SK-N-SH (cell line): ENCODE measurements at regions not wholly inside any gene's neighbourhood (a gene's known extent, or its start where the extent isn't known, plus 50 kb on each side); places are given as distances from the start of the nearest gene placed in this dataset.

Experiments used
- ELF1 ChIP-seq: IDR thresholded peaks from 2 replicates; pipeline ENCODE4 v1.4.0; 2012
- EP300 ChIP-seq, 2 experiments: IDR thresholded peaks; 2 replicates each; pipeline versions ENCODE4 v1.4.0 to v1.6.1; 2012; ENCODE audit warnings: borderline replicate concordance in 1 of 2, low read depth in 1 of 2, low read length in 1 of 2
- EZH2phosphoT487 ChIP-seq: fragments of 200-600 bp; sonication (generic); IDR thresholded peaks from 2 replicates; pipeline ENCODE4 v1.6.1; 2017; ENCODE audit warnings: low read depth, mixed run types, mild to moderate bottlenecking, antibody characterized with exemption, moderate library complexity, borderline replicate concordance
- POLR2AphosphoS5 ChIP-seq: IDR thresholded peaks from 2 replicates; pipeline ENCODE4 v1.6.1; 2012; ENCODE audit warnings: low read depth, low read length
- RFX5 ChIP-seq: IDR thresholded peaks from 2 replicates; pipeline ENCODE4 v1.6.1; 2012; ENCODE audit warnings: mild to moderate bottlenecking, improper control_type of control experiment, low read length
- TAF1 ChIP-seq: IDR thresholded peaks from 2 replicates; pipeline ENCODE4 v1.6.1; 2012; ENCODE audit warnings: low read depth, mild to moderate bottlenecking, low read length, moderate library complexity, borderline replicate concordance
- TF ChIP-seq, protein P1 (sequence below): fragments of 200-600 bp; sonication (generic); IDR thresholded peaks from 2 replicates; pipeline ENCODE4 v1.6.1; 2017; ENCODE audit warnings: antibody characterized with exemption, mild to moderate bottlenecking, moderate library complexity
- TF ChIP-seq, protein P2 (sequence below): IDR thresholded peaks from 2 replicates; pipeline ENCODE4 v1.6.1; 2012; ENCODE audit warnings: mild to moderate bottlenecking, low read depth, low read length, moderate library complexity

DNA sequence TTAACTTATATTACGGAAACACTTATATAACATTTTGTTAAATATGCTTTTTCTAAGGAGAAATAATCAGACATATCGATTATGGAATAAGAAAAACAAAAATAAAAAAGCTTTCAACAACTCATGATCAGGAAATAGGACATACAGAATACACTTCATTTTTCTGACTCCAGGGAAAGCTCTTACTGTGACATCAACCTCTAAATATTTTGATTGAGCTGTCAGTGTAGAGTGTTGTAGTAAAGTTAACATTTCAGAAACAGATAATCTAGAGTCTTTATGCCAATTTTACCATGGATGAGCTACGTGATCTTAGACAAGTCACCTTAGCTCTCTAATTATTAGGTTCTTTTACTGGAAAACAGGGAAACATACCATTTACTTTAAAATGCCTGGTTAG, 218.9 kb upstream of the SORCS1 start:
- no peak for TF ChIP-seq TAF1
- TF ChIP-seq, protein P1, sequence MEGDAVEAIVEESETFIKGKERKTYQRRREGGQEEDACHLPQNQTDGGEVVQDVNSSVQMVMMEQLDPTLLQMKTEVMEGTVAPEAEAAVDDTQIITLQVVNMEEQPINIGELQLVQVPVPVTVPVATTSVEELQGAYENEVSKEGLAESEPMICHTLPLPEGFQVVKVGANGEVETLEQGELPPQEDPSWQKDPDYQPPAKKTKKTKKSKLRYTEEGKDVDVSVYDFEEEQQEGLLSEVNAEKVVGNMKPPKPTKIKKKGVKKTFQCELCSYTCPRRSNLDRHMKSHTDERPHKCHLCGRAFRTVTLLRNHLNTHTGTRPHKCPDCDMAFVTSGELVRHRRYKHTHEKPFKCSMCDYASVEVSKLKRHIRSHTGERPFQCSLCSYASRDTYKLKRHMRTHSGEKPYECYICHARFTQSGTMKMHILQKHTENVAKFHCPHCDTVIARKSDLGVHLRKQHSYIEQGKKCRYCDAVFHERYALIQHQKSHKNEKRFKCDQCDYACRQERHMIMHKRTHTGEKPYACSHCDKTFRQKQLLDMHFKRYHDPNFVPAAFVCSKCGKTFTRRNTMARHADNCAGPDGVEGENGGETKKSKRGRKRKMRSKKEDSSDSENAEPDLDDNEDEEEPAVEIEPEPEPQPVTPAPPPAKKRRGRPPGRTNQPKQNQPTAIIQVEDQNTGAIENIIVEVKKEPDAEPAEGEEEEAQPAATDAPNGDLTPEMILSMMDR = no peak
- TF ChIP-seq EP300 (IDR thresholded peaks at IDR 0.05; ENCODE audit: borderline replicate concordance in 1 of 2, low read depth in 1 of 2, low read length in 1 of 2) = no peak
- TF ChIP-seq RFX5 = no peak
- TF ChIP-seq, protein P2, sequence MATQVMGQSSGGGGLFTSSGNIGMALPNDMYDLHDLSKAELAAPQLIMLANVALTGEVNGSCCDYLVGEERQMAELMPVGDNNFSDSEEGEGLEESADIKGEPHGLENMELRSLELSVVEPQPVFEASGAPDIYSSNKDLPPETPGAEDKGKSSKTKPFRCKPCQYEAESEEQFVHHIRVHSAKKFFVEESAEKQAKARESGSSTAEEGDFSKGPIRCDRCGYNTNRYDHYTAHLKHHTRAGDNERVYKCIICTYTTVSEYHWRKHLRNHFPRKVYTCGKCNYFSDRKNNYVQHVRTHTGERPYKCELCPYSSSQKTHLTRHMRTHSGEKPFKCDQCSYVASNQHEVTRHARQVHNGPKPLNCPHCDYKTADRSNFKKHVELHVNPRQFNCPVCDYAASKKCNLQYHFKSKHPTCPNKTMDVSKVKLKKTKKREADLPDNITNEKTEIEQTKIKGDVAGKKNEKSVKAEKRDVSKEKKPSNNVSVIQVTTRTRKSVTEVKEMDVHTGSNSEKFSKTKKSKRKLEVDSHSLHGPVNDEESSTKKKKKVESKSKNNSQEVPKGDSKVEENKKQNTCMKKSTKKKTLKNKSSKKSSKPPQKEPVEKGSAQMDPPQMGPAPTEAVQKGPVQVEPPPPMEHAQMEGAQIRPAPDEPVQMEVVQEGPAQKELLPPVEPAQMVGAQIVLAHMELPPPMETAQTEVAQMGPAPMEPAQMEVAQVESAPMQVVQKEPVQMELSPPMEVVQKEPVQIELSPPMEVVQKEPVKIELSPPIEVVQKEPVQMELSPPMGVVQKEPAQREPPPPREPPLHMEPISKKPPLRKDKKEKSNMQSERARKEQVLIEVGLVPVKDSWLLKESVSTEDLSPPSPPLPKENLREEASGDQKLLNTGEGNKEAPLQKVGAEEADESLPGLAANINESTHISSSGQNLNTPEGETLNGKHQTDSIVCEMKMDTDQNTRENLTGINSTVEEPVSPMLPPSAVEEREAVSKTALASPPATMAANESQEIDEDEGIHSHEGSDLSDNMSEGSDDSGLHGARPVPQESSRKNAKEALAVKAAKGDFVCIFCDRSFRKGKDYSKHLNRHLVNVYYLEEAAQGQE = no peak
- no peak for TF ChIP-seq EZH2phosphoT487
- TF ChIP-seq POLR2AphosphoS5 = no peak
- TF ChIP-seq ELF1 = no peak
